T-helper 1 cell (primary cell): ENCODE measurements at regions not wholly inside any gene's neighbourhood (a gene's known extent, or its start where the extent isn't known, plus 50 kb on each side); places are given as distances from the start of the nearest gene placed in this dataset.
"Not testable (repeated sequence)": the region's sequence is repeated elsewhere in the genome, so short reads cannot be mapped to it uniquely, and the experiment has no call there.

ENCODE experiments used
- DNase-seq, 5 donors: peaks; one replicate each; pipeline ENCODE4 v3.0.0-alpha.2; 2012 to 2020

DNA sequence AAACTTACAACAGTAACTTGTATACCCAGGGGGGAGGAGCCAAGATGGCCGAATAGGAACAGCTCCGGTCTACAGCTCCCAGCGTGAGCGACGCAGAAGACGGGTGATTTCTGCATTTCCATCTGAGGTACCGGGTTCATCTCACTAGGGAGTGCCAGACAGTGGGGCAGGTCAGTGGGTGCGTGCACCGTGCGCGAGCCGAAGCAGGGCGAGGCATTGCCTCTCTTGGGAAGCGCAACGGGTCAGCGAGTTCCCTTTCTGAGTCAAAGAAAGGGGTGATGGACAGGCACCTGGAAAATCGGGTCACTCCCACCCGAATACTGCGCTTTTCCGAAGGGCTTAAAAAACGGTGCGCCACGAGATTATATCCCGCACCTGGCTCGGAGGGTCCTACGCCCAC lies 278.8 kb downstream of the FAM47B start:
- not testable (repeated sequence) for DNase-seq

DNA sequence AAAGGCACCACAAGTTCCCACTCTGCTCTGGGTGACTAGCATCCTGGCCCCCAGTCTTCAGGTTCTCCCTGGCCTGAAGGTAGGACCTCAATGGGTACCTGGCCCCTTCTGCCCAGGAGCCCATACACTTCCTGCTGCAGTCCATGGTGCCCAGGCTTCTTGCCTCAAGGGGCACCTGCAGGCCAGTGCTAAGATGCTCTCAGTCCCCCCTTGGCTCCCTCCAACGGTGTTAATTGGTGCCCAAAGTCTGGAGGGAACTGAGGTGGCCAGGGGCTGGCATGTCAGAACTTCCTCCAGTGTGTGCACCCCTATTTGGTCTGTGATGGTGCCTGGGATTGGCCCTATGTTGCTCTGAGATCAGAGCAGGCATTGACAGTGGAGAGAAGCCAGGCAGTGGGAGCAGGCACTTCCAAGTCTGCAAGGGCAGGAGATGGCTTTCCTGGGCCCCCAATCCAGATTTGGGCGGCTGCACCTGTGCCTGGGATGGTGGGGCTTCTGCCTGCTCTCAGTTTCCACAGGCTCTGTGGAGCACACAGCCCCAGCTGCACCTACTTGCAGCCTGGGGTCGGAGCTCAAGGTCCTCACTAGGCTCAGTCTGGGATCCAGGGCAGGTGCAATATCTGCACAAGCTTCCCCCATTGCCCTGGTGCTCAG lies 301.6 kb downstream of the FAM47B start:
- no peak for DNase-seq

DNA sequence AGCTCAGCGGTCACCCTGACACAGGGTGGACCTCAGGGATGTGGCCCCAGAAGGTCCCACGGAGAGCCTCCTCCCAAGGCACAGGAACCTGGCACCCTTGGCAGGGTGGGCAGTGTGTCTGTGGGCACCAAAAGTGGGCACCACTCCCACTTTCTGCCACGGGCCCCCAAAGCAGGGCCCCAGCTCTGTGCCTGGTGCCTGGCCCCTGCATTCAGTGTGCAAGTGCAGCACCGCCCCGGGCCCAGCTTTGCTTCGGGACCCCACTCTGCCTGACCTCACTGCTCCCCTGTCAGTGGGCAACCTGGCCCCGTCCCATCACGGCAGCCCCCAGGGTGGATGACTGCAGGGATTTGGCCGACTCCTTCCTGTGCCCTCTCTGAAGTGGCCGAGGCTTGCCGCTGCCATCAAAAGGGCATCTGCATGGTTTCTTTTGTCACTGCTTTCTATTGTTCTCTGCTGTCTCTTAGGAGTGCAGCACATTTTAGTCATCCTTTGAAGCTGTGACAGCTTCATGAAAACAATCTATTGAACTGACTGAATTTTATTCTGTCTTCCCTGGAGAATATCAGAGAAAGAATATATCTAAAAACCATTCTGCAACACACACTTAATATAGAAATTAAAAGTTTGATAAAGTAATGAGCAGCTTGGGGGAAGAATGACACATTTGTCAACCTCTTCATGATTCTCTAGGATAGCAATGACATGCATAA lies 302.4 kb downstream of the FAM47B start:
- no peak for DNase-seq

DNA sequence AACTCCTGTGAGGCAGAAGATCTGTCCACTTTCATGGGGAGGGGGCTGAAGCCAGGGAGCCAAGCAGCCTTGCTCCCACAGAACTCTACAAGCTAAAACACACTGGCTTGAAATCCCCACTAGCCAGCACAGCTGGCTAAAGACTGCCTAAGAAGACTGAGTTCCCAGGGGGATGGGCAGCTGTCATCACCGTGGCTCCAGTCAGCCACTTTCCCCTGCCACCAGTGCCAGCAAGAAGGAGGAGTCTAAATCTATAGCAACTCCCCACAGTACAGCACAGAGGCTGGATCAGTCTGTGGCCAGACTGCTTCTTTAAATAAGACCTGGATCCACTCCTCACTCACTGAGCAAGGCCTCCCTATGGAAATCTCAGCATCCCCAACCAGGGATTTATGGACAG lies 308.6 kb downstream of the FAM47B start:
- no peak for DNase-seq

DNA sequence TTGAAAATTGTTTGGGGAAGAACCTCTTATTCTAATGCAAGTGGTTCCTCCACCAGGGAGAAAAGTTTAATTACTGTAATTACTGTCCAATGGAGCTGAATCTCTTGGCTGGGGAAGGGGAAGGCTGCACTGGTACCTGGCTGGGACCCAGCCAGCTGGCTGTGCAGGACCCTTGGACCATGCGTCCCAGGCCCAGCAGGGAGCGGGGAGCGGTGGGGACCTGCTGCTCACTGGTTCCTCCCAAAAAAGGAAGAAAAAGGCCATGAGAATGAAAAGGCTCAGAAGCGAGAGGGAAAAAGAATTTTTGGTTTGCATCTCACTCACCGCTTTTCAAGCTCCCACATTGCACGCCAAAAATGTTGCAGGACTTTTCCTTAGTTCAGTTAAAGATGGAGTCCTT lies 333.5 kb downstream of the FAM47B start:
- no peak for DNase-seq

DNA sequence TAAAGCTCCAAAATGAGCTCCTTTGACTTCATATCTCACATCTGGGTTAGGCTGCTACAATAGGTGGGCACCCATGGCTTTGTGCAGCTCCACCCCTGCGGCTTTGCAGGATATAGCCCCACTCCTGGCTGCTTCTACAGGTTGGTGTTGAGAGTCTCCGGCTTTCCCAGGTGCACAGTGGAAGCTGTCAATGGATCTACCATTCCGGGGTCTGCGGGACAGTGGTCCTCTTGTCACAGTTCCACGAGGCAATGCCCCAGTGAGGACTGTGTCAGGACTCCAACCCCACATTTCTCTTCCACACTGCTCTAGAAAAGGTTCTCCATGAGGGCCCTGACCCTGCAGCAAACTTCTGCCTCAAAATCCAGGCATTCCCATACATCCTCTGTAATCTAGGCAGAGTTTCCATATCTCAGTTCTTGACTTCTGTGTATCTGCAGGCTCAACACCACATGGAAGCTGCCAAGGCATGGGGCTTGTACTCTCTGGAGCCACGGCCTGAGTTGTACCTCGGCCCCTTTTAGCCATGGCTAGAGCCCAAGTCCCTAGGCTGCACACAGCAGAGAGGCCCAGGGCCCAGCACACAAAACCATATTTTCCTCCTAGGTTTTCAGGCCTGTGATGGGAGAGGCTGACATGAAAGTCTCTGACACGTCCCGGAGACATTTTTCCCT lies 342.8 kb downstream of the FAM47B start:
- DNase-seq = no peak

DNA sequence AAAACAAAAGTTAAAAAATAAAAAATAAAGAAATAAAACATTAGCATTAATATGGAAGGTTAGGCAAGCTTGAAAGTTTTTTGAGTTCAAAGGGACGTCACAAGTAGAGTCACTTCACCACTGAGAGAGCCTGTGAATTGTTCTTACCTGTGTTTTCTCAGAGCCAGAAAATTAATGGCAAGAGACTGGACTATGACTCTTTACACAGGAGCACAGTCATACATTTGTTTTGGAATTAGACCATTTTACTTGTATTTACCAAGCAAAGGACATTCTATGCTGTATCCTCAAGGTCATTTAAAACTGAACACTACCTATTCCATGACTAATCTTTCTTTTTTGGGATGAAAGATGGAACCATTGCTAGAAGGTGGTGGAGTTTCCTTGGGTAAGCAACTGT lies 346.1 kb downstream of the FAM47B start:
- DNase-seq = no peak

DNA sequence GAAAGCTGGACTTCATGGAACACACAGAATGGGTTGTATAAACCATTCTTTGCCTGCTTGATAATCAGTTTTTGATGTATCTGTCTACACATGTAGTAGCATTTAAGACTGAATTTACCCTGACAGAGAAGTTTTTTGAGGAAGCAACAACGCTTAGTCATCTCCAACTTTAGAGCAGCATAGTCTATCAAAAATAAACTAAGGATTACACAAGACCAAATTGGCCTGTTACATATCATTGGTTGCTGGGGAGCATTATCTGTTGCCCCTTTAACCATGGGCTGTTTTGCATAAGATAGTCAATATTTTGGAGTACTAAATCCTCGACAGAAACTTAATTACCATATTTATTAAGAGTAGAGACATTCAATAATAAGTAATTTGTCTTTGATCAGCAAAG lies 347.4 kb downstream of the FAM47B start:
- no peak for DNase-seq

DNA sequence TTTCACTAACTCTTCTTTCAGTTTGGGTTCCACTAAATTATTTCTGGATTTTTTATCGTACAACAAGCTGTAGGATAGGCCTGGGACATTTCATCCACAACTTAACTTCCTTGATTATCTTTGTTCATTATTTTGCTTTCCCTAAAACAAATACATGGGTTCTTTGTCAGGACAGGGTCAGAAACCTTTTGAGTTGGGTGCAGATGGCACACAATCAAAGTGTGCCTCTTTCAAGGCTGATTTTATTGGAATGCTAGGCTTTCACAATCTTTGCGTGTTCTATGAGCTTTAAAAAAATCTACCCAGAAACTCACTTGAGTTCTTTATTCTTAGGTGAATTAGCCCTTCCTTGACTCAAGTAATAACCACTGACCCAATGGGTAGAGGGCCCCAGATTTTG lies 348.4 kb downstream of the FAM47B start:
- no peak for DNase-seq

DNA sequence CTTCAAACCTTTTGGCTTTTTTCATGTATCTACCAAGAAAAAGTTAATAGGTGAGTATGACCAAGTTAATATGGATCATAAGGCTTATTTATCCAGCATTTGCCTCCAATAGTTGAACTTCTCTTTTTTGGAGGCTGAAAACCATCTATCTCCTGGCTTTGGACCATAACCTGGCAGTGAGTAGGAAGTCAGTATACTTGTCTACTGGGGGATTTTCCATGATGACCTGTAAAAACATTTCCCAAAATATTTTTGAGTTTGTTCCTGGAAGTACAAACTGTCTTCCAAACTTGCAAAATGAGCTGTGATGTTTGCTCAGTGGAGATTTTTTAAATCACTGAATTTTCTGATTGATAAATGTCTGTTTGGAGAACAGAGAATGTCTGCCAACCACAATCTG lies 349.9 kb downstream of the FAM47B start:
- DNase-seq = no peak

DNA sequence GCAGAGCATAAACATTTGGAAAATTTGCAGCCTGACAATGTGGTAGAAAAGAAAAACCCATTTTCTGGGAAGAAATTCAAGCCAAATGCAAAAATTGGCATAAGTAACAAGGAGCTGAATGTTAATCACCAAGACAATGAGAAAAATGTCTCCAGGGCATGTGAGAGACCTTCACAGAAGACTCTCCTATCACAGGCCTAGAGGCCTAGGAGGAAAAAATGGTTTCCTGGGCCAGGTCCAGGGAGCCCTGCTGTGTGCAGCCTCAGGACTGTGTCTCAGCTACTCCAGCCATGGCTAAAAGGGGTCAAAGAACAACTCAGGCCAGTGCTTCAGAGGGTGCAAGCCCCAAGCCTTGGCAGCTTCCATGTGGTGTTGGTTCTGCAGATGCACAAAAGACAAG lies 362.4 kb downstream of the FAM47B start:
- DNase-seq = not testable (repeated sequence)

DNA sequence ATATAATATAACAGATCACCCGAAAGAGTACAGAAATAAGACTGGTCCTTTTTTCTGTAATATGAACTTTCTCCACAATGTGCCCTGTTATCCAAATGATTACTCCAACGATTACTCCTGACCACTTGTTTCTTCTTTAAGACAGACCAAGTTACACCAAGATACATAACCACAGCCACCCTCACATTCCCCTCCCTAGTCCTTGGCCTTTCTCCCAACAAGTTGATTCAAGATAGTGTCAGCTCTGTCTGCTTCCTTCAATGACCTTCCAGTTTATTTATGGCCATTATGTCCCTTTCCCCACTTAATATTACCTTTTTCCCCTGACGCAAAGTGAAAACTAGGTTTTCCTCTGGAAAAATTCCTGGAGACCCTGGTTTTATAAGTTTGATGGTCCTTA lies 397.2 kb downstream of the FAM47B start:
- no peak for DNase-seq

DNA sequence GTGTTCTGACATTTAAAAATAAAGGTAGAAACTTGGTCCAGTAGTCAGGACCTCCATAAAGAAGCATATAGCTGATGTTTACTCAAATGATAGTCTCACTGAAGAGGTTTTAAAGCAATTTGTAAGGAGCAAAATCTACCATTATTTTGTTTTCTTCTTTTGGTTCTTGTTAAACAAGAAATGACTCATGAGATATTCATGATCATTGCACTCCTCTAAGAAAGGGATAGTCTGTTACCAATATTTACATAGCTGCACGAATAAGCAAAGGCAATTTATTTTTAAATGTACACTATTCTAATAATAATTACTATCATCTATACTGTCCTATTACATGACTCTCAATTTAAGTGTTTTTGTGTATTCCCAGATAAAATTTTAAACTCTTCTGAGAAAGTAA lies 397.9 kb downstream of the FAM47B start:
- DNase-seq = no peak

DNA sequence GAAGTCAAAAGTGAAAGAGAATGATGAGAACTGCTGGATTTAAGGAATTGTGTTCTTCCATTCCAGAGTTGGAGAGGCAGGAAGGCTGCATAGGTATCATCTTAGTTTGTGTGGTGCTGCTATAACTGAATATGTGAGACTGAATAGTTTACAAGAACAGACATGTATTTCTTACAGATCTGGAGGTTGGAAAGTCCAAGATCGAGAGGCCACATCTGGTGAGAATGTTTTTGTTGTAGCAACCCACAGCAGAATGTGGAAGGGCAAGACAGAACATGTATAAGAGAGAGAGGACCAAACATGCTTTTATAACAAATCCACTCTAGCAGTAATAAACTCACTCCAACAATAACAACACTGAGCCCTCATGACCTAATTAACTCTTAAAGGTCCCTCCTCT lies 408.6 kb downstream of the FAM47B start:
- DNase-seq = no peak

DNA sequence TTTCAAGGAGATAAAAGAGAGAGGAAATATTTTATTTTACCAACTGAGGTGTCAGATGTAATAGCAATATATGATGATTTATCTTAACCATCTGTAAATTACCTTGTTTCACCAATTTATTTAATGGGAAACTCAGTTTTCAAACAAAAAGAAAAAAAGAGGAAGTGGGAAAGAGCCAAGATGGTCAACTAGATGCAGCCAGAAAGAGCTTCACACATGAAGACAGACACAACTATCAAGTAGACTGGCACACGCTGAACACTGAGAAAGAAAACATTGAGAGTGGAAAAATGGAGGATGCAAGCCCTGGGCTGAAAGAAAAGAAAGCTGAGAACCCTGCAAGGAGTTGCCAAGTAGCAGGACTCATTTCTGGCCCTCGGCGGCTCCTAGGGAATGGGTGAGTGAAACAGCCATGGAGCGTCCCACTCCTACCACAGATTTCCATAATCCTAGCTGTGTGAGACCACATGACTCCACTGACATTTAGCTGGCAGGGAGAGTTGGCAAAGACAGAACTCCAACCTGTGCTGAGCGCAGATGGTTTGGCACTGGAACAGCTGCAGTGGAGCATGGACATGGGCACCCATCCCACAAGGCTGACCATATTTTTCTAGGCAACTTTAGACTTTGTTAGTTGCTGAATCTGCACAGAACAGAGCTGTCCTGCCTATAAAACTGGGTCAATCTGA lies 409.3 kb downstream of the FAM47B start:
- no peak for DNase-seq

DNA sequence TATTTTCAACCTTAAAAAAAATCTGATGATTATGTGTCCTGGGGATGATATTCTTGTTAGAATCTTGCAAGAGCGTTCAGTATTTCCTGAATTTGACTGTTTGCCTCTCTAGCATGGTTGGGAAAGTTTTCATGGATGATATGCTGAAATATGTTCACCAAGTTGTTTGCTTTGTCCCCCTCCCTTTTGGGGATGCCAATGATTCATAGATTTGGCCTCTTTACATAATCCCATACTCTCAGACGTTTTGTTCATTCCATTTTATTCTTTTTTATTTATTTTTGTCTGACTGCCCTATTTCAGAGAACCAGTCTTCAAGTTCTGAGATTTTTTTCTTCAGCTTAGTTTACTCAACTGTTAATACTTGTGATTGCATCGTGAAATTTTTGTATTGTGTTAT lies 415.1 kb downstream of the FAM47B start:
- no peak for DNase-seq

DNA sequence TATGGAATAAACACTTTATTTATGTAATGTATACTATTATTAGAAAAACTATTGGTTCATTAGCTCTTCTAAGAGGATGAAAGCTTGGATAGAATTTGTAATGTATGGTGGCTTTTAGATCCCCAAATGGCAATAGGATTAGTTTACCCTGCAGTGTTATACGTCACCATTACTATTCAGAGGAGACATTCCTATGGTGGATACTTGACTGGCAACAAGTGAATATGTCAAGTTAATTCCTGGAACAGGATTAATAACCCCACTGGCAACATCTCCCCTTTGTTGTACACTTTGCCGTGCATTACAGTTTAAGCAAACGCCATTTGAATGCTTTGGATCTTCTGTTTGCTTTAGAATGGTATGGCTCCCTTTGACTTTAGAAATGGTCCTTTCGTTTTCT lies 420.3 kb downstream of the FAM47B start:
- DNase-seq = no peak

DNA sequence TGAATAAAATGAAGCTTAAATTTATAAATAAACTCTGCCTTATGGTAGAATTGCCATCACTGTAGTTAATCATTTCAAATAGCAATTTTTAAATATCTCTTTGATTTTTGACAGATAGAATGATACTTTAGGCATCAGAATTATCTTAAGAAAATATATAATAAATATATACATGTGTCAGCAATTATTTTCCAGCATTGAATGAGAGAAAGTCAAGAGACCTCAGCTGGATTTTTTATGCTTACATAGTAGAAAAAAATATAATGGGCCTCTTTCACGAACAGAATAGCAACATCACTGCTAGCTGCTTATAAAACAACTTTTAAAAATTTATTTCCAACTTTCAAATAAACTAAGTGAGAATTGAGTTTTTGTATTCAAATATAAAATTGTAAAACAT lies 424.0 kb upstream of the MAGEB16 start:
- no peak for DNase-seq

DNA sequence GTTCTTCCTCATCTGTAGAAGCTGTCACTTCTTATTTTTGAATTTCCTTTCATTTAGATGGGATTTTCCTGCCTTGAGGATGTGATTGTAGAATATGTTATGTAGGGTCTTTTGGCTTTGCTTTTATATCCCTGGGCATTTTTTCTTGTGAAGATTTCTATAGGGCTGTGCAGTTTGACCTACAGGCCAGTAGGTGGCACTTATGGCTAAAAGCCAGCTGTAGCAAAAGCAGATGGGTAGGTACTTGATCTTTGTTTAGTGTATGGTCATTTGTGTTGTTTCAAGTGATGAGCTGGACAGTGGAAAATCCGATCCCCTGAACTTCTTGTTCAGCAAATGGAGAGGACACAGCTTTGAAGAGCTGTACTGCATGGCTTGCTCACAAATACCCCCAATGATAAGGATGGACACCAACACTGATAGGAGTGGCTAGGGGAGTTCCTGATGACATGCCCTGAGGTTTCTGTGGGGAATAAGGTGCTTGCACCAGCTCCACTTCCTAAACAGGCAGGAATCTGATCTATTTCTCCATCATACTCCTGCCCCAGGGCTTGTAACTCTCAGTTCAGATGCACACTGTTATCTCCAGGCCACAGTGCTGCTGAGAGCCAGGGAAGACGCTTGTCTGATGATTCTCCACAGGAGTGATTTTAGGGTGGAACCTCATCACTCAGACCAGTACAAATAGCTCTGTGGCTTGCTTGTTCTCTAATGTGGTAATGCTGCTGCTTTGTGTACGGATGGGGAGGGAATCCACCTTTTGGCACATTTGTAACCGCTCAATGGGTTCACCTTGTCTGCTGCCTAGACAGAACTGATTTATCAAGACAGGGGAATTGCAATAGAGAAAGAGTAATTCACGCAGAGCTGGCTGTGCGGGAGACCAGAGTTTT lies 417.1 kb upstream of the MAGEB16 start:
- no peak for DNase-seq

DNA sequence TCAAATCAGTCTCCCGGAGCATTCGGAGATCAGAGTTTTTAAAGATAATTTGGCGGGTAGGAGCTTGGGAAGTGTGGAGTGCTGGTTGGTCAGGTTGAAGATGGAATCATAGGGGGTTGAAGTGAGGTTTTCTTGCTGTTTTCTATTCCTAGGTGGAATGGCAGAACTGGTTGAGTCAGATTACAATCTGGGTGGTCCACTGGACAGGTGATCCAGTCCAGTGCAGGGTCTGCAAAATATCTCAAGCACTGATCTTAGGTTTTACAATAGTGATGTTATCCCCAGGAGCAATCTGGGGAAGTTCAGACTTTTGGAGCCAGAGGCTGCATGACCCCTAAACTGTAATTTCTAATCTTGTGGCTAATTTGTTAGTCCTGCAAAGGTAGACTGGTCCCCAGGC lies 416.4 kb upstream of the MAGEB16 start:
- not testable (repeated sequence) for DNase-seq

DNA sequence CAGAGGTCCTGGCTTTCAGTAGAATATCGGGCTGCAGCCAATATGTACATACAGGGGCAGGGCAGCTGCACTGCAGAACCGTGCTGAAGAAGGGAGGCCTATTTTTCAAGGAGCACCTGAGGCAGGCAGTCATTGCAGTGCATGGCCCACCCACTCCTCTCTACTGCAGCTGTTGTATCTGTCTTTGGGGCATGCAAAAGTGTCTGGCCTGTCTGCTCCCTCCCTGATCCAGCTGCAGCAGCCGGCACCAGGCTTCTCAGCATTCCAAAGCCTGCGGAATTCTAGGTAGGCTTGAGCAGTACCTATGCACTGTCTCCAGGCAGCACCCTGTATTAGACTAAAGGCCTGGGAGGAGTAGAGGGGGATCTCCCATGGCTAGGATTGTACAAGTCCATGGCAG lies 415.2 kb upstream of the MAGEB16 start:
- no peak for DNase-seq

DNA sequence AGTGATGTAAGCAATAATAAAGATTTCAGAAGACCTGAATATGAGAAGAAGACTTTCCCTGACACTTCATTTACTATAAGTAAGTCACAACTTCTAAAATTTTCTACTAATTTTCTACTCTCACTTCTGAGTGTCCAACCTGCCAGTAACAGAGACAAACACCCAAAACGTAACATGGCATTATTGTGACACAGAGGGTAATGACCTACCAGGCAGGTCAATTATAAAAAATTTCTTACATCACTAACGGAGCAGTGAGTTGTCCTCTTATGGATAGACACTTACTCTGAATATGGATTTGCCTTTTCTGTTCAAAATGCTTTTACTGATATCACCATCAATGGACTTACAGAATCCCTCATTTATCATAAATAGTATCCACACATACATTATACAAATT lies 405.9 kb upstream of the MAGEB16 start:
- no peak for DNase-seq

DNA sequence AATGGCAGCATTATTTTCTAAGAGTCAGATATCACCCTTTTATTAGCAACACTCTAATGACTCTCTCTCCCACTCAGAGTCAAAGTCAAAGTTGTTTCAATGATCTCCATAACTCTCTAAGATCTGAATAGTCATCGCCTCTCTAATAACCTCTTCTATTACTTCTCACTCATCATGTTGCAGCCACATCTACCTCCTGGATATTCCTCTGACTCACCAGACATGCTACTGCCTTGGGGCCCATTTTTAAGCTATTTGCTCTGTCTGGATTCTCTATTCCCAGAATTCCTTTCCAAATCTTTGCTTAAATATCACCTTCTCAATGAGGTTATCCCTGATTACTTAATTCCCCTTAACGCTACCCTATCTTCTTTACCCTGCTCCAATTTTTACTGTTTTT lies 391.8 kb upstream of the MAGEB16 start:
- no peak for DNase-seq
